ENCODE measurements at regions not wholly inside any gene's neighbourhood (a gene's known extent, or its start where the extent isn't known, plus 50 kb on each side); places are given as distances from the start of the nearest gene placed in this dataset.

- no peak for DNase-seq (ENCODE audit: low spot score)
These were observed 56.0 kb downstream of the BOD1L2 start for GRCh38 chr18:57202881-57203280.

- no peak for DNase-seq (ENCODE audit: low spot score)
These were observed 58.8 kb downstream of the BOD1L2 start for GRCh38 chr18:57205641-57206040.

- no peak for DNase-seq (ENCODE audit: low spot score)
These were observed 60.4 kb downstream of the BOD1L2 start for GRCh38 chr18:57207124-57207916.

- DNase-seq (ENCODE audit: low spot score): no peak
These were observed 61.2 kb downstream of the BOD1L2 start for GRCh38 chr18:57208047-57208446.

- DNase-seq (ENCODE audit: low spot score): no peak
These were observed 62.8 kb downstream of the BOD1L2 start for GRCh38 chr18:57209713-57210106.

GRCh38 chr18:57210107-57210715 lies 63.3 kb downstream of the BOD1L2 start:
- DNase-seq (ENCODE audit: low spot score): peak; percentile 79

GRCh38 chr18:57210716-57211411 lies 64.0 kb downstream of the BOD1L2 start:
- DNase-seq (ENCODE audit: low spot score): no peak

- no peak for DNase-seq (ENCODE audit: low spot score)
These were observed 64.5 kb downstream of the BOD1L2 start for GRCh38 chr18:57211412-57211750.

- no peak for DNase-seq (ENCODE audit: low spot score)
These were observed 64.9 kb downstream of the BOD1L2 start for GRCh38 chr18:57211776-57212175.

GRCh38 chr18:57212678-57213077 lies 65.8 kb downstream of the BOD1L2 start:
- no peak for DNase-seq (ENCODE audit: low spot score)

GRCh38 chr18:57214976-57215375 lies 68.1 kb downstream of the BOD1L2 start:
- DNase-seq (ENCODE audit: low spot score): peak; percentile 38

GRCh38 chr18:57218281-57218680 lies 71.4 kb downstream of the BOD1L2 start:
- DNase-seq (ENCODE audit: low spot score): no peak

- DNase-seq (ENCODE audit: low spot score): no peak
These were observed 73.1 kb downstream of the BOD1L2 start for GRCh38 chr18:57219964-57220363.

GRCh38 chr18:57220480-57220879 lies 73.6 kb downstream of the BOD1L2 start:
- DNase-seq (ENCODE audit: low spot score): no peak

- DNase-seq (ENCODE audit: low spot score): no peak
These were observed 74.1 kb downstream of the BOD1L2 start for GRCh38 chr18:57220930-57221483.

GRCh38 chr18:57223144-57223870 lies 76.4 kb downstream of the BOD1L2 start:
- no peak for DNase-seq (ENCODE audit: low spot score)

- no peak for DNase-seq (ENCODE audit: low spot score)
These were observed 84.1 kb downstream of the BOD1L2 start for GRCh38 chr18:57230861-57231585.

GRCh38 chr18:57231864-57232263 lies 85.0 kb downstream of the BOD1L2 start:
- no peak for DNase-seq (ENCODE audit: low spot score)

GRCh38 chr18:57234346-57234745 lies 87.5 kb downstream of the BOD1L2 start:
- DNase-seq (ENCODE audit: low spot score): no peak

GRCh38 chr18:57241869-57242268 lies 95.0 kb downstream of the BOD1L2 start:
- DNase-seq (ENCODE audit: low spot score): no peak

GRCh38 chr18:57242285-57242684 lies 95.4 kb downstream of the BOD1L2 start:
- no peak for DNase-seq (ENCODE audit: low spot score)
